ENCODE measurements at regions not wholly inside any gene's neighbourhood (a gene's known extent, or its start where the extent isn't known, plus 50 kb on each side); places are given as distances from the start of the nearest gene placed in this dataset.

DNA sequence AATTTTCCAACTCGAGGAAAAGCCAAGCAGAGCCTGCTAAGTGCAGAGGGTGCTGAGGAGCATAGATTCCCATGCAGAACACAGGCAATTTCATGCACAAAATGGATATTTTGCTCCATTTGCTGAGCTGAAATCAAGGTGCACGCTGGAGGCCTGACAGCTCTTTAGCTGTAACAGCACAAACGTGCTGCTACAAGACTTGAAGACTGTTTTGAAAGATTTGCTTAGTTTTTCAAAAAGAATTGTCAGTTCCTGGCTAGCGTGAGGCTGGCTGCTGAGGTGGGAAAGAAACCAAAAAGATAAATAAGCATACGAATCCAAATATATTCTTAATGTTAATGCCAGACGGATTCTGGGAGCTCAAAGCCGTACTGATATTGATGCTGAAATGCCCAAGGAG, 309.0 kb upstream of the MAF start:
- TF ChIP-seq, protein P1, sequence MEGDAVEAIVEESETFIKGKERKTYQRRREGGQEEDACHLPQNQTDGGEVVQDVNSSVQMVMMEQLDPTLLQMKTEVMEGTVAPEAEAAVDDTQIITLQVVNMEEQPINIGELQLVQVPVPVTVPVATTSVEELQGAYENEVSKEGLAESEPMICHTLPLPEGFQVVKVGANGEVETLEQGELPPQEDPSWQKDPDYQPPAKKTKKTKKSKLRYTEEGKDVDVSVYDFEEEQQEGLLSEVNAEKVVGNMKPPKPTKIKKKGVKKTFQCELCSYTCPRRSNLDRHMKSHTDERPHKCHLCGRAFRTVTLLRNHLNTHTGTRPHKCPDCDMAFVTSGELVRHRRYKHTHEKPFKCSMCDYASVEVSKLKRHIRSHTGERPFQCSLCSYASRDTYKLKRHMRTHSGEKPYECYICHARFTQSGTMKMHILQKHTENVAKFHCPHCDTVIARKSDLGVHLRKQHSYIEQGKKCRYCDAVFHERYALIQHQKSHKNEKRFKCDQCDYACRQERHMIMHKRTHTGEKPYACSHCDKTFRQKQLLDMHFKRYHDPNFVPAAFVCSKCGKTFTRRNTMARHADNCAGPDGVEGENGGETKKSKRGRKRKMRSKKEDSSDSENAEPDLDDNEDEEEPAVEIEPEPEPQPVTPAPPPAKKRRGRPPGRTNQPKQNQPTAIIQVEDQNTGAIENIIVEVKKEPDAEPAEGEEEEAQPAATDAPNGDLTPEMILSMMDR (IDR thresholded peaks at IDR 0.05; ENCODE audit: low read depth, low read length), result no peak
- Histone ChIP-seq H3K27me3 (peaks cover 1% of the 10 kb centered on the region), H3K4me1 (ENCODE audit: low read depth) (no peaks in the 10 kb centered on the region), H3K4me3 (no peak overlapping the region), H3K9me3 (ENCODE audit: low read depth) (no peaks in the 10 kb centered on the region), H3K36me3 (no peaks in the 10 kb centered on the region), H3K27ac (no peak overlapping the region)
- no peak for DNase-seq (ENCODE audit: low read depth in 1 of 2, low spot score in 1 of 2)

DNA sequence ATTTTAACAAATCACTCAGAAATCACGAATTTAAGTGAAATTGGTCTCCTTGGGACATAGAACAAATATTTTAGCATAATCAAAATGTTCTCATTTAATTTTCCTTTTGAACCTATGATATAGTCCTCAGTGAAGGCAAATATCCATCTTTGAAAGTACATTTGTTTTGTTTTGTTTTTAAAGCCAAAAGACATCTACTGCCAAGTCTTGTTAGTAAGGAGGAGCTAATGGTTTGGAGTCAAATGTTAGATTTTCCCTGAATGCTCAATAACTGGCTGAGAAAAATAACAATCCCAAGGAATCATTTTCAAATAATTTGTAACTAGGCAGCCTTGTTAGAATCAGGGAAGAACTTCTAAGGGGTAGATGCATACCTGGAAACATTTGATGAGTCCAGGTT, 302.9 kb upstream of the MAF start:
- no peak for DNase-seq (ENCODE audit: low read depth in 1 of 2, low spot score in 1 of 2)
- TF ChIP-seq, protein P1 (IDR thresholded peaks at IDR 0.05; ENCODE audit: low read depth, low read length), result no peak
- H3K27ac ChIP-seq, result no peak overlapping the region
- no peak overlapping the region for H3K4me3 ChIP-seq
- no peaks in the 10 kb centered on the region for H3K36me3 ChIP-seq
- H3K27me3 ChIP-seq, result peaks cover 4% of the 10 kb centered on the region
- H3K9me3 ChIP-seq (ENCODE audit: low read depth), result no peaks in the 10 kb centered on the region
- no peaks in the 10 kb centered on the region for H3K4me1 ChIP-seq (ENCODE audit: low read depth)

DNA sequence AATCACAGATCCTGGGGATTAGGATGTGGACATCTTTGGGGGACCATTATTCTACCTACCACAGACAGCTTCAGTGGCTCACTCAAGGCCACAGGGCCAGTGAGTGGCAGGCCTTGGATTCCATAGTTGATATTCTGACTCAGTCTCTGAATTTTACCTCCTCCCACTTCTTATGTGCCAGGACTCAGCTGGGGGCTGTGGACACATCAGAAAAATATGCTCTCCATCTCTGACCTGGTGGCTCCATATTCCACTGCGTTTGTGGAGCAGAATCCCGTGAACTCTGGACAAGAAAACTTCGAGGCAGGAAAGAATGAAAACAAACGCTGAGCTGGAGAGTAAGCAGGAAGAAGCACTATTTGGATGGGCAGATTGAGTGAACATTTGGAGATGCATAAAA, 301.8 kb upstream of the MAF start:
- Histone ChIP-seq H3K9me3 (ENCODE audit: low read depth) (no peaks in the 10 kb centered on the region), H3K36me3 (no peaks in the 10 kb centered on the region), H3K4me3 (no peak overlapping the region), H3K4me1 (ENCODE audit: low read depth) (no peaks in the 10 kb centered on the region), H3K27ac (no peak overlapping the region), H3K27me3 (peaks cover 4% of the 10 kb centered on the region)
- TF ChIP-seq, protein P1 (IDR thresholded peaks at IDR 0.05; ENCODE audit: low read depth, low read length), result no peak
- DNase-seq (ENCODE audit: low read depth in 1 of 2, low spot score in 1 of 2), result no peak

DNA sequence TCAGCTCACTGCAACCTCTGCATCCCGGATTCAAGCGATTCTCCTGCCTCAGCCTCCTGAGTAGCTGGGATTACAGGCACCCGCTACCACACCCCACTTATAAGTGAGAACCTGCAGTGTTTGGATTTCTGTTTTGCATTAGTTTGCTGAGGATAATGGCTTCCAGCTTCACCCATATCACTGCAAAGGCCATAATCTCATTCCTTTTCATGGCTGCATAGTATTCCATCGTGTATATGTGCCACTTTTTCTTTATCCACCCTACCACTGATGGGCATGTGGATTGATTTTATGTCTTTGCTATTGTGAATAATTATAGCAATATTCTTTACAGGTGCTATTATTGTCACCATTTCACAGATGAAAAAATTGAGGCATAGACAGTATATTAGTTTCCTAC, 301.0 kb upstream of the MAF start:
- no peaks in the 10 kb centered on the region for H3K9me3 ChIP-seq (ENCODE audit: low read depth)
- no peaks in the 10 kb centered on the region for H3K36me3 ChIP-seq
- no peak overlapping the region for H3K4me3 ChIP-seq
- TF ChIP-seq, protein P1 (IDR thresholded peaks at IDR 0.05; ENCODE audit: low read depth, low read length), result no peak
- no peak overlapping the region for H3K27ac ChIP-seq
- H3K27me3 ChIP-seq, result peaks cover 4% of the 10 kb centered on the region
- H3K4me1 ChIP-seq (ENCODE audit: low read depth), result no peaks in the 10 kb centered on the region
- no peak for DNase-seq (ENCODE audit: low read depth in 1 of 2, low spot score in 1 of 2)

DNA sequence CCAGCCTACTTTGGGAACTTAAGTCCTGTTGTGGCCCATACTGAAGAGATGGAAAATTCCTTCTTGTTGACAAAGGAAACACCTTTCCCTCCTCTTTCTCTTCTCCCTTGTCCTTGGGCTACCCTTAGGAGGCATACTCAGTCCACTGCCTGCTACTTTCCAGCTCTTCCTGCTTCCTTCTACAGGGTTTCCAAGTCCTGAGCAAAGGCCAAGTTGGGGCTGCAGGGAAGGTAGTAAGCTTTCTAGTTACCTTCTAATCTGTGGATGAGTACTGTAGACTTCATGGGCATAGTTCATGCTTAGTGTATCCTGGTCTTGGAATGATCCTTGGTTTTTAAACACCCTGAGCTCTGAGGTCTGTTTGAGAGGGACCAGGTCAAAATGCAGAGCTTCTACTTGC, 299.2 kb upstream of the MAF start:
- H3K36me3 ChIP-seq, result no peaks in the 10 kb centered on the region
- DNase-seq (ENCODE audit: low read depth in 1 of 2, low spot score in 1 of 2), result no peak
- H3K4me1 ChIP-seq (ENCODE audit: low read depth), result no peaks in the 10 kb centered on the region
- H3K27ac ChIP-seq, result no peak overlapping the region
- H3K4me3 ChIP-seq, result no peak overlapping the region
- H3K27me3 ChIP-seq, result peaks cover 4% of the 10 kb centered on the region
- H3K9me3 ChIP-seq (ENCODE audit: low read depth), result no peaks in the 10 kb centered on the region
- TF ChIP-seq, protein P1 (IDR thresholded peaks at IDR 0.05; ENCODE audit: low read depth, low read length), result no peak

DNA sequence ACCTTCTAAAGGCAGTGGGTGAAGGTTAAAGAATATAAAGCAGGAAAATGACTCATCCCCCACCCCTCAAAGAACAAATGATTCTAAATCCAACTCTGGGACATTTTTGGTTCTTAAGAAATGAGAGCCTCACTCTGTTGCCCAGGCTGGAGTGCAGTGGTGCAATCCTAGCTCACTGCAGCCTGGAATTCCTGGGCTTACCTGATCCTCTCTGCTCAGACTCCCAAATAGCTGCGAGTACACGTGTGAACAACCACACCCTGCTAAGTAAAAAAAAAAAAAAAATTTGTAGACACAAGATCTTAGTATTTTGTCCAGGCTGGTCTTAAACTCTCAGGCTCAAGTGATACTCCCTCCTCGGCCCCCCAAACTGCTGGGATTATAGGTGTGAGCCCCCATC, 298.8 kb upstream of the MAF start:
- H3K9me3 ChIP-seq (ENCODE audit: low read depth), result no peaks in the 10 kb centered on the region
- TF ChIP-seq, protein P1 (IDR thresholded peaks at IDR 0.05; ENCODE audit: low read depth, low read length), result no peak

More for the DNA sequence above, 298.8 kb upstream of the MAF start:
- H3K27ac ChIP-seq, result no peak overlapping the region
- H3K4me1 ChIP-seq (ENCODE audit: low read depth), result no peaks in the 10 kb centered on the region
- H3K4me3 ChIP-seq, result no peak overlapping the region
- H3K36me3 ChIP-seq, result no peaks in the 10 kb centered on the region
- H3K27me3 ChIP-seq, result no peaks in the 10 kb centered on the region
- DNase-seq (ENCODE audit: low read depth in 1 of 2, low spot score in 1 of 2), result no peak
